ENCODE measurements at regions not wholly inside any gene's neighbourhood (a gene's known extent, or its start where the extent isn't known, plus 50 kb on each side); places are given as distances from the start of the nearest gene placed in this dataset.

DNA sequence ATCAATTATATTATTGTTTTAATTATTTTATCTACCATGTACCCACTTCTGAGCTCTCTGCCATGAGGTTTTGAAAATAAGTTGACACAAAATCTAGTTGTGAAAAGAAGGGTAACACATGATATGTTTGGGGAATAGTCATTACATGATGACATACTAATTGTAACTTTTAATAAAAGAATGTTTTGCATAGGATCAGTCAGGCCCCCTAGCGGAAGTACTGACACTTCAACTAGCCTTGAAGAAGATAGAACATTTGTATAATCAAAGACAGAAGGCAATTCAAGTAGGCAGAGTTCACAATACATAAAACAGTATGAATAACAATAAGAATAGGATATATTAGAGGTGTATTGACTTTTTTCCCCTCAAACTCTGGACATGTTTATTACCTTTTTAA is 1191.0 kb upstream of the AGA start:
- no peak for DNase-seq

- DNase-seq: no peak
Observed at GRCh38 chr4:178664621-178665020, 1222.4 kb upstream of the AGA start.

- no peak for DNase-seq
Observed at GRCh38 chr4:178665916-178666315, 1223.7 kb upstream of the AGA start.

GRCh38 chr4:178671766-178672165 is 1229.5 kb upstream of the AGA start:
- no peak for DNase-seq

- DNase-seq: no peak
Observed at GRCh38 chr4:178672512-178672911, 1230.3 kb upstream of the AGA start.

GRCh38 chr4:178681871-178682270 is 1239.6 kb upstream of the AGA start:
- no peak for DNase-seq

- DNase-seq: no peak
Observed at GRCh38 chr4:178689926-178690325, 1247.7 kb upstream of the AGA start.

- no peak for DNase-seq
Observed at GRCh38 chr4:178693816-178694215, 1251.6 kb upstream of the AGA start.

GRCh38 chr4:178696515-178696914 is 1254.3 kb upstream of the AGA start:
- no peak for DNase-seq

- no peak for DNase-seq
Observed at GRCh38 chr4:178712486-178712885, 1270.2 kb upstream of the AGA start.

- DNase-seq: no peak
Observed at GRCh38 chr4:178738026-178738425, 1295.8 kb upstream of the AGA start.

- no peak for DNase-seq
Observed at GRCh38 chr4:178745203-178745602, 1303.0 kb upstream of the AGA start.

GRCh38 chr4:178752954-178753525 is 1310.8 kb upstream of the AGA start:
- DNase-seq: no peak

DNA sequence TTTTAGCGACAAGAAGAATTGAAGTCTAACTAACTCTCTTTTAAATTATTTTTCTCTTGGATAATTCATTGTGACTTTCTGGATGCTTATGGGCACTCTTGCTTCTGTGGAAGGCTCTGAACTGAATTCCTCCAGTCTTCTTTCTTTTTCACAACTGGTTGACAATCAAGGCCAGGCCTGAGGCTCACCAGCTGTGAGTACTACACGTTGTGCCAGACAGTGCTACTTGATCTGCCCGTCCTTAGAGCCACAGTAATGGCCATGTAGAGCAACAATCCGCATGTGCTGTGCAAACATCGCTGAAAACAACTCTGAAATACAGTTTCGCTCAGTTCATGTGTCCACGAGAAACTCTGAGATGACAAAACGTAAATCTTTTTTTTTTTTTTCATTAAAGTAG is 1336.3 kb upstream of the AGA start:
- no peak for DNase-seq

GRCh38 chr4:178781779-178782178 is 1339.5 kb upstream of the AGA start:
- no peak for DNase-seq

- DNase-seq: no peak
Observed at GRCh38 chr4:178784491-178784890, 1342.3 kb upstream of the AGA start.

DNA sequence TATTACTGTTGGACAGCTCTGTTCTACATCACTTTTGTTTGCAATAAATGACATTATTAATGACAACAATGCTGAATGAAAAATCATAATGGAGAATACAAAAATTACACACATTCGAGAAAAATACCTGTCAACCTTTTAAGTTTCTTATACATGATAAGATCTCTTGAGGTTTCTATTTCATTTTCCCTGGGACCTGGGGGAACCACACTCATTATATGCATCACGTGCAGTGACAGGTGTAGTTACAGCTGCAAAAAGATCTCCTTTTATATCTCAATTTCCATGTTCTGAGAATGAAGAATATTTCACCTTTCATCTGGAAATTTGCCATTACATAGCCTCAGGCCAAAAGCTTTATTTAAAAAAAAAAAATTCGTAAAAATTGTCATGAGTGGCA is 1347.0 kb upstream of the AGA start:
- DNase-seq: no peak

DNA sequence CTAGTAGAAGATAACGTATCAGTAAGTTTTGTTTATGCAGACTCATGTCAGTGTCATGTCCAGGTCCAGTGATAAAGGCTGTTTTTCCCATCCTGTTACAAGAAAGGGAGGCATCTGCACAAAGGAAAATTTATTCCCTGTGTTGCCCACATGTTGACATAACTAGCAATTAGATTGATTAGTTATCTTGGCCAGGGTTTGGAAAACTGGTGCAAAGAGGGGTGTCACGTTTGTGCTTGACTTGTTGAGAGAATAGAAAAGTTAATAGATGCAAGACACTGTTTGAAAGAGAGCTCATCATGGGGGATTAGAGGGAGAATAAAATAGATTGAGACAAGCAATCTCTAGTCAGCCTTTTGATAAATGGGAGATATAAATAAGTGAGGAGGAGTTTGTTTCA is 1357.0 kb upstream of the AGA start:
- DNase-seq: no peak

GRCh38 chr4:178808106-178808505 is 1365.9 kb upstream of the AGA start:
- DNase-seq: no peak

GRCh38 chr4:178809921-178810320 is 1367.7 kb upstream of the AGA start:
- DNase-seq: no peak

DNA sequence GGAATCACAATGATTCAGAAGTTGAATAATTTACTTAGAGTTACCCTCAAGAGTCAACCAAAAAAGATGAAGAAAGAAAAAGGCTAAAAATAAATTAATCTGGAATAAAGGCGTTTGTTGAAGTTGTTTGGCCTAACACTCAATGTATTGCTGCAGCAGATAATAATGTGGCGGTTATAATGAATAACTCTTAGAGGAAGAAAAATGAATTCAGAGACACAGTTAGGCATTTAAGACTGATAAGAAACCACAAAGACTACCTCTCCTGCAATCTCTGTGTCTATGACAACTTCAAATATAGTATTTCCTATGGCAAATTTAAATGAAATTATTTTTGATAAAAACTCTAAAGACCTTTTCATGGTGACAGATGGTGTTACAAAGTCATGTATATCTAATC is 1369.1 kb upstream of the AGA start:
- no peak for DNase-seq

GRCh38 chr4:178812866-178813265 is 1370.6 kb upstream of the AGA start:
- DNase-seq: no peak

GRCh38 chr4:178814908-178815307 is 1372.7 kb upstream of the AGA start:
- DNase-seq: no peak

- DNase-seq: no peak
Observed at GRCh38 chr4:178823673-178824295, 1381.5 kb upstream of the AGA start.

DNA sequence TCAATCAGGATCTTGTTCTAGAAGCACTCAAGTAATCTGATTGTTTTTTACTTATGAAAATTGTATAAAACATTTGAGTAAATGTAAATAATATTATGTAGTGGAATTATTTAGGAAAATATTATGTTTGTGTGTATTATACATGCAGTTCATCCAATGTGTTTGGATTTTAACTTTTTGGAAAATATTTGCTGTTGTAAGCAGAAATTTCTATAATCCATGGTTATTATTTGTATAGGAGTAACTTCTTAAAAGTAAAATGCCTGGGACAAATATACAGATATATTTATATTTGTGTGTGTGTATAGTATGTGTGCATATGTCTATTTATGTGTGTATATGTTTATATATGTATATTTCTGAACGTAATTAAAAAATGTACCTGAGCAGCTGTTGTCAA is 1394.6 kb upstream of the AGA start:
- no peak for DNase-seq
